ENCODE measurements at regions not wholly inside any gene's neighbourhood (a gene's known extent, or its start where the extent isn't known, plus 50 kb on each side); places are given as distances from the start of the nearest gene placed in this dataset.

- CTCF ChIA-PET (ENCODE audit: partially characterized antibody) = interaction anchor here (1.2 kb wide), 1 partner anchor 59 kb away, joined by 3 read pairs; no protein-coding TSS in a partner anchor
- TF ChIP-seq TCF12 (IDR thresholded peaks at IDR 0.05; ENCODE audit: low read depth, low read length) (no peak), TAF1 (IDR thresholded peaks at IDR 0.05; ENCODE audit: low read depth, low read length) (no peak), NANOG (IDR thresholded peaks at IDR 0.05; ENCODE audit: insufficient read depth, low read depth, low read length, poor library complexity, severe bottlenecking) (no peak), SIRT6 (IDR thresholded peaks at IDR 0.05; ENCODE audit: low read length) (no peak), ATF3 (IDR thresholded peaks at IDR 0.05; ENCODE audit: insufficient read depth, low read depth, low read length) (no peak), NRF1 (IDR thresholded peaks at IDR 0.05; ENCODE audit: low read depth, low read length) (no peak), EGR1 (IDR thresholded peaks at IDR 0.05; ENCODE audit: borderline replicate concordance, low read depth, low read length) (no peak), SIN3A (conservative IDR thresholded peaks at IDR 0.05 in 1 of 2, IDR thresholded peaks at IDR 0.05 in 1 of 2; ENCODE audit: low read depth in 1 of 2, low read length in 2 of 2) (no peak), CTCF (IDR thresholded peaks at IDR 0.05; ENCODE audit: control extremely low read depth in 1 of 3, insufficient read depth in 1 of 3, low read depth in 1 of 3, low read length in 3 of 3) (no peak), TAF7 (optimal IDR thresholded peaks at IDR 0.05; ENCODE audit: borderline replicate concordance, low read depth, low read length) (no peak), KDM4A (IDR thresholded peaks at IDR 0.05; ENCODE audit: low read depth, low read length, severe bottlenecking) (no peak), SIX5 (IDR thresholded peaks at IDR 0.05; ENCODE audit: low read depth, low read length) (no peak)
Measured at GRCh38 chr12:118790578-118790977, 190.8 kb upstream of the SRRM4 start.

More at GRCh38 chr12:118790578-118790977, 190.8 kb upstream of the SRRM4 start:
- Histone ChIP-seq H3K79me2 (ENCODE audit: control insufficient read depth in 1 of 2, insufficient read depth in 2 of 2, low read length in 2 of 2) (no peaks in the 10 kb centered on the region), H3K4me3 (ENCODE audit: extremely low read depth in 1 of 4, insufficient read depth in 2 of 4, low read depth in 3 of 4, low read length in 4 of 4) (no peak overlapping the region), H2BK12ac (ENCODE audit: low read depth, low read length) (no peak overlapping the region), H3K23ac (ENCODE audit: insufficient read length) (no peak overlapping the region), H3K79me1 (ENCODE audit: low read depth, low read length) (no peaks in the 10 kb centered on the region), H3K9ac (replicated peaks in 1 of 4; ENCODE audit: extremely low read depth in 1 of 4, low read depth in 3 of 4, low read length in 3 of 4) (no peak overlapping the region), H2AK5ac (ENCODE audit: low read depth, low read length) (no peak overlapping the region), H3K4me1 (replicated peaks in 1 of 4; ENCODE audit: control insufficient read depth in 3 of 4, insufficient read depth in 4 of 4, low read length in 3 of 4) (no peaks in the 10 kb centered on the region), H3K36me3 (ENCODE audit: control insufficient read depth in 2 of 4, insufficient read depth in 4 of 4, low read length in 3 of 4) (no peaks in the 10 kb centered on the region), H2BK20ac (ENCODE audit: low read length) (no peak overlapping the region), H3K23me2 (ENCODE audit: low read depth, low read length) (no peaks in the 10 kb centered on the region), H4K91ac (replicated peaks; ENCODE audit: insufficient read length, low read length) (no peak overlapping the region), H4K8ac (ENCODE audit: extremely low read depth, insufficient read depth, low read length) (no peak overlapping the region), H3K14ac (ENCODE audit: insufficient read length) (no peak overlapping the region), H2AFZ (ENCODE audit: low read length) (no peak overlapping the region), H2BK5ac (ENCODE audit: low read depth, low read length) (no peak overlapping the region), H3K27me3 (replicated peaks in 1 of 4; ENCODE audit: control insufficient read depth in 3 of 4, extremely low read depth in 1 of 4, insufficient read depth in 3 of 4, low read length in 3 of 4) (no peaks in the 10 kb centered on the region), H2BK120ac (replicated peaks; ENCODE audit: low read depth, low read length) (no peak overlapping the region), H2BK15ac (ENCODE audit: low read length) (no peak overlapping the region), H4K20me1 (replicated peaks in 1 of 2; ENCODE audit: control insufficient read depth in 1 of 2, insufficient read depth in 2 of 2, low read length in 2 of 2) (no peaks in the 10 kb centered on the region), H4K5ac (ENCODE audit: insufficient read length, low read depth, low read length) (no peak overlapping the region), H3K56ac (replicated peaks; ENCODE audit: insufficient read length, low read depth, low read length) (no peak overlapping the region), H3K4me2 (ENCODE audit: insufficient read depth in 1 of 2, low read depth in 2 of 2, low read length in 2 of 2) (no peak overlapping the region), H3K18ac (ENCODE audit: extremely low read depth, low read length) (no peak overlapping the region), H3K27ac (ENCODE audit: low read depth, low read length) (no peak overlapping the region), H3K4ac (replicated peaks; ENCODE audit: insufficient read length, low read depth, low read length) (no peak overlapping the region), H3K9me3 (ENCODE audit: insufficient read depth in 2 of 2, low read depth in 1 of 2, low read length in 1 of 2) (no peaks in the 10 kb centered on the region)
- FAIRE-seq (no peak), DNase-seq (ENCODE audit: low read depth in 1 of 2, low spot score in 2 of 2) (no peak)
- 94% methylated on average over 1 of the region's 1 CpG; no CpG with 5 or more reads in 1 of the 2 experiments for WGBS, 2 experiments (ENCODE audit: extremely low coverage in 1 of 2, insufficient coverage in 1 of 2, insufficient read length in 1 of 2, insufficient replicate concordance in 2 of 2, low coverage in 1 of 2, low lambda C conversion rate in 2 of 2, missing lambda C conversion rate in 1 of 2)
- POLR2A ChIA-PET (ENCODE audit: partially characterized antibody) = interaction anchor here (1.0 to 2.2 kb wide), 2 partner anchors 16 to 17 kb away, joined by 5 to 8 read pairs; no protein-coding TSS in a partner anchor
